ENCODE measurements at regions not wholly inside any gene's neighbourhood (a gene's known extent, or its start where the extent isn't known, plus 50 kb on each side); places are given as distances from the start of the nearest gene placed in this dataset.

DNA sequence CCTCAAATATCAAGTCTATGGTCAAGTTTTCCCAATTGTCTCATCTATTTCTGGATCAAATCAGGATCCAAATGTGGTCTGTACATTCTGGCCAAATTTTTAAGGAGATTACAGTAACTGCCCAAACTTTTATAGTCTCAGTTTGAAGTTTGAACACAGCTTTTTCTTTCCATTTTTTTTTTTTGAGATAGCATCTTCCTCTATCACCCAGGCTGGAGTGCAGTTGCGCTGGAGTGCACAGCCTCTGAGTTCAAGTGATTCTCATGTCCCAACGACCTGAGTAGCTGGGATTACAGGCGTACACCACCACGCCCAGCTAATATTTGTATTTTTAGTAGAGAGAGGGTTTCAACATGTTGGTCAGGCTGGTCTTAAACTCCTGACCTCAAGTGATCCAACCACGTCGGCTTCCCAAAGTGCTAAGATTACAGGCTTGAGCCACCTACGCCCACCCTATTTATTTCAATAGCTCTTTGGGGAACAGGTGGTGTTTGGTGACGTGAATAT is 84.9 kb upstream of the CARMIL1 start (continued):
- no peak for TF ChIP-seq EP300 (IDR thresholded peaks at IDR 0.05; ENCODE audit: borderline replicate concordance in 1 of 2, low read depth in 2 of 2, low read length in 2 of 2)
- TF ChIP-seq EGR1 (IDR thresholded peaks at IDR 0.05; ENCODE audit: borderline replicate concordance, low read depth, low read length): no peak
- TF ChIP-seq CBX8 (IDR thresholded peaks at IDR 0.05; ENCODE audit: borderline replicate concordance, low read depth, low read length): no peak
- no peak for TF ChIP-seq MAFK (IDR thresholded peaks at IDR 0.05; ENCODE audit: low read depth, low read length)

All from H1 (cell line).